Glomerular visceral epithelial cell (primary cell): ENCODE measurements at regions not wholly inside any gene's neighbourhood (a gene's known extent, or its start where the extent isn't known, plus 50 kb on each side); places are given as distances from the start of the nearest gene placed in this dataset.
"Not testable (repeated sequence)": the region's sequence is repeated elsewhere in the genome, so short reads cannot be mapped to it uniquely, and the experiment has no call there.

Source experiments
- DNase-seq: peaks from one replicate; pipeline ENCODE4 v3.0.0-alpha.2; 2016; ENCODE audit errors: extremely low spot score

- no peak for DNase-seq
Measured at GRCh38 chr3:56955492-56956111, 104.9 kb upstream of the SPATA12 start.

GRCh38 chr3:56954125-56954524 is 106.3 kb upstream of the SPATA12 start:
- no peak for DNase-seq

GRCh38 chr3:56952846-56953245 is 107.6 kb upstream of the SPATA12 start:
- DNase-seq: no peak

GRCh38 chr3:56952061-56952460 is 108.4 kb upstream of the SPATA12 start:
- DNase-seq: no peak

GRCh38 chr3:56951366-56951765 is 109.1 kb upstream of the SPATA12 start:
- no peak for DNase-seq

DNA sequence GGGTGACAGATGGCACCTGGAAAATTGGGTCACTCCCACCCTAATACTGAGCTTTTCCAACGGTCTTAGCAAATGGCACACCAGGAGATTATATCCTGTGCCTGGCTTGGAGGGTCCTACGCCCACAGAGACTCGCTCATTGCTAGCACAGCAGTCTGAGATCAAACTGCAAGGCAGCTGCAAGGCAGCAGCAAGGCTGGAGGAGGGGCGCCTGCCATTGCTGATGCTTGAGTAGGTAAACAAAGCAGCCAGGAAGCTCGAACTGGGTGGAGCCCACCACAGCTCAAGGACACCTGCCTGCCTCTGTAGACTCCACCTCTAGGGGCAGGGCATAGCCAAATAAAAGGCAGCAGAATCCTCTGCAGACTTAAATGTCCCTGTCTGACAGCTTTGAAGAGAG is 115.1 kb upstream of the SPATA12 start:
- not testable (repeated sequence) for DNase-seq

DNA sequence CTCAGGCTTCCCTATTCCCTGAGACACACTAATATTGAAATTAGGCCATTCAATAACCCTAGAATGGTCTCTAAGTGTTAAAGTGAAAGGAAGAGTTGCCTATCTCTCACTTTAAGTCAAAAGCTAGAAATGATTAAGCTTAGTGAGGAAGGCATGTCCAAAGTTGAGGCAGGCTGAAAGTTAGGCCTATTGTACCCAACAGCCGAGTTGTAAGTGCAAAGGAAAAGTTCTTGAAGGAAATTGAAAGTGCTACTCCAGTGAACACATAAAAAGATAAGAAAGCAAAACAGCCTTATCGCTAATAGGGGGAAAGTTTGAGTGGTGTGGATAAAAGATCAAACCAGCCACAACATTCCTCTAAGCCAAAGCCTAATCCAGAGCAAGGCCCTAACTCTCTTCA is 117.9 kb upstream of the SPATA12 start:
- no peak for DNase-seq

DNA sequence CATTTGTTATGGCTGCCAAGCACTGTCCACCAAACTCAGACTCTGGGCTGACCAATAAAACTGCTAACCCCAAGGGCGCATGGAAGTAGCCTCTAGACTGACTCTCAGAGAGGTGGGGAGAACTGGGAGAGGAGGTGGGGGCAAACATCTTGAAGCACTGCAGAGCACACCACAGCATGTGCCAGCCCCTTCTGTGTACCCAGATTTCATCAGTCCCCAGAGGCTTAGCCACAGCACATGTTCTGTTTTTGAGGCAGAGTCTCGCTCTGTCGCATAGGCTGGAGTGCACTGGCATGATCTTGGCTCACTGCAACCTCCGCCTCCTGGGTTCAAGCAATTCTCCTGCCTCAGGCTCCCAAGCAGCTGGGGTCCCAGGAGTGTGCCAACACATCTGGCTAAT is 119.5 kb upstream of the SPATA12 start:
- DNase-seq: no peak

- no peak for DNase-seq
Measured at GRCh38 chr3:56940321-56940720, 120.1 kb upstream of the SPATA12 start.

DNA sequence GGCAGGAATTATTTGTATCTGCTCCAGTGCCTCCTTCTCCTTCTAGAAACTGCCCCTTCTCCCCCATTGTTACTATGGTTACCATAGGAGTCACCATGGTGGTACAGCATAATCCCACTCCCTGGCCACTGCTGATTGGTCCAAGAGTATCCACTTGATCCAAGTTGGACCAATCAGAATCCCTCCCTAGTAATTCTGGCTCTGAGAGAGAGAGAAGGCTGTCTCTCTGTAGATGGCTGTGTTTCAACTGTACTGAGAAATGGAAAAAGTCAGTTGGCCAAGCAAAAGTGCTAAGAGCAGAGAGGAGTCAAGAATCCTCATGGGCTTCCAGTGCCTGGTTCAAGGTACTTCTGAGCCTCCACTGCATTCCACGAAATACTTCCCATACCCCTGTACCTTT is 120.6 kb upstream of the SPATA12 start:
- DNase-seq: no peak

- DNase-seq: no peak
Measured at GRCh38 chr3:56938530-56938929, 121.9 kb upstream of the SPATA12 start.

- DNase-seq: no peak
Measured at GRCh38 chr3:56937580-56937979, 122.9 kb upstream of the SPATA12 start.

DNA sequence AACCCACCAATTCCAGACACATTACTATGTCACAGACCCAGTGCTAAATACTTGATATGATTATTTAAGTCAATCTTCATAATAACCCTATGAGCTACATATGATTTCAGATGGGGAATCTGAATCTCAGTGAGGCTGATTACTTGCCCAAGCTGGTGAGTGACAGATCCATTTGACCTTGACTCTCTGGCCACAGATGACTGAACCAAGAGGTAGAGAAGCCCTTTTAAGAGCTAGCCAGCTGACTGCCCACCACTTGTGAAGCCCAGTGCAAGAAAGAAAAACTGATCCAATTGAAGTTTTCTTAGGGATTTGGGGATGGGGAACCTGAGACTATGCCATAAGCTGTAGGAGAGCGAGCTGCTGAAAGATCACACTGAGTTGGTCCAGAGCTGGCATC is 124.7 kb upstream of the SPATA12 start:
- DNase-seq: no peak

DNA sequence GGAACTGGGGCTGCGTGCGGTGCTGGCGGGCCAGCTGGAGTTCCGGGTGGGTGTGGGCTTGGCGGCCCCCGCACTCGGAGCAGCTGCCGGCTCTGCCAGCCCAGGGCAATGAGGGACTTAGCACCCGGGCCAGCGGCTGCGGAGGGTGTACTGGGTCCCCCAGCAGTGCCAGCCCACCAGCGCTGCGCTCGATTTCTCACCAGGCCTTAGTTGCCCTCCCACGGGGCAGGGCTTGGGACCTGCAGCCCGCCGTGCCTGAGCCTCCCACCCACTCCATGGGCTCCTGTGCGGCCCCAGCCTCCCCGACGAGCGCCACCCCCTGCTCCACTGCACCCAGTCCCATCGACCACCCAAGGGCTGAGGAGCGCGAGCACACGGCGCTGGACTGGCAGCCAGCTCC is 126.0 kb upstream of the SPATA12 start:
- DNase-seq: not testable (repeated sequence)

DNA sequence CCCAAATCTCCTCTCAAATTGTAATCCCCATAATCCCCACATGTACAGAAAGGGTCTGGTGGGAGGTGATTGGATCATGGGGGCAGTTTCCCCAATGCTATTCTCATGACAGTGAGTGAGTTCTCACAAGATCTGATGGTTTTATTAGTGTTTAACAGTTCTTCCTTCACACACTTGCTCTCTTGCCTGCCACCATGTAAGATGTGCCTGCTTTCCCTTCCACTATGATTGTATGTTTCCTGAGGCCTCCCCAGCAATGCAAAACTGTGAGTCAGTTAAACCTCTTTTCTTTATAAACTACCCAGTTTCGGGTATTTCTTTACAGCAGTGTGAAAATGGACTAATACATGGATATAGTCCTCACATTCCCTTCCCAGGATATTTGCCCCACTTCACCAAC is 126.7 kb upstream of the SPATA12 start:
- DNase-seq: no peak

DNA sequence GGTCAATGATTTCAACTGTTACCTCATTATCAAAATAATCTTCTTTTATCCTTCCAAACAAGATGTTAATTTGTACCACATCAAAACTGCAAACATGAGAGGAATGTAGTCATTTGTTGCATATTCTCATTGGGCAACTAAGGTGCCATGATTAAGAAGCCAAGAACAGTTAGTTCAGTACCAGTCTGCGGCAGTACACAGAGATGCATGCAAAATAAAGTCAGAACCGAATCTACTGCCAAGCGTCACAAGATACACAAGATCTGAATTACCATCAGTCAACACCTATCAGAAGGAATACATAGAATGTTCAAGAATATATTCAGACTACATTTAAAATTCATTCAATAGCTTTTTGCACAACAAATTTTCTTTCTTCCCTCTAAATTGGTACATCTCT is 127.6 kb upstream of the SPATA12 start:
- DNase-seq: no peak

DNA sequence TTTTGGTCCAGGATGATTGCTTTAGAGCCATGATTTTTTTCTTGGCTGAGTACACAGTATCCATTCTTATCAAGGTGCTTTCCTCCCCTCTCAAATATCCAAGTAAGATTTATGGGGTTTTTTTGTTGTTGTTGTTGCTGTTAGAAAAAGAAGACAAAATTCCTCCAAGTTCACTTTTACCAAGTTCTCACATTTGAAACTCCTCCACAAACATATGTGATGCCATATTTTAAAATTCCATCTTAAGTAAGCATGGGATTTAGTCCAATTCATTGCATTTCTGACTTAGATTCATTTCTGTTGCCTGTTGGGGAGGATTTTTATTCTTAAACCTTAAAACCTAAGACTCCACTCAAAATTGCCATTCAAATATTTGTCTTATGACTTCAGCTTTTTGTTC is 128.6 kb upstream of the SPATA12 start:
- no peak for DNase-seq

DNA sequence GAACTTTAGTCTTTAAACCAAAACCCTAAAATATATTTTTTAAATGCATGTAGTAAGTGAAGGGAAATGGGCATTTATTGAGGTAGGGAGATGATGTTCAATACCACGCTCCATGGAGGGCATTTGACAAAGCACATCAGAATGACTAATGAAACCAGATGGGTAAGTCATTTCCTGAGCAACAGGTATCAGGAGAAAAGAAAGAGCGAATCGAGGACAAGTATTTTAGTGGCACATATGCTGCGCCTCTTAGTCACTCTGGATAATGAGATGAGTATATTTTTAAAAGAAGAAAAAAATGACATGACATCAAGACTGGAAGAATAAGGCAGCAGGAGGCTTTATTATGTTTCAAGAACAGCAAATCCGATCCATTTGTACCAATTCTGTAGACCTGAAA is 129.0 kb upstream of the ARHGEF3 start:
- no peak for DNase-seq

- DNase-seq: no peak
Measured at GRCh38 chr3:56929809-56930615, 128.3 kb upstream of the ARHGEF3 start.

GRCh38 chr3:56928379-56929068 is 126.8 kb upstream of the ARHGEF3 start:
- DNase-seq: no peak

- no peak for DNase-seq
Measured at GRCh38 chr3:56927855-56928254, 126.1 kb upstream of the ARHGEF3 start.

DNA sequence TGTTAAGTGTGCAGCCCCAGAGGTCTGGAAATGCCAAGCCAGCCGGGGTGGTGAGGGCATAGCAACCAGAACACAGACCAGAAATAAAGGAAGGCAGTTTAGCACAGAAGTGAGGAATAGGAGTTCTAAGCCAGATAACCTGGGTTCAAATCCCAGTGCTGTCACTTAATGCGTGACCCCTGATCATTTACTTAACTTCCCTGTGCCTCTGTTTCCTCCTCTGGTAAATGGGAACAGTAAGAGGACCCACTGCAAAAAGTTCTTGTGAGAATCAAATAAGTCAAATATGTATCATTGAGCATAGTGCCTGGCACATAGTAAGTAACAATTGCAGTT is 125.2 kb upstream of the ARHGEF3 start:
- DNase-seq: no peak
